ENCODE measurements at regions not wholly inside any gene's neighbourhood (a gene's known extent, or its start where the extent isn't known, plus 50 kb on each side); places are given as distances from the start of the nearest gene placed in this dataset.

- TF ChIP-seq, protein P1, sequence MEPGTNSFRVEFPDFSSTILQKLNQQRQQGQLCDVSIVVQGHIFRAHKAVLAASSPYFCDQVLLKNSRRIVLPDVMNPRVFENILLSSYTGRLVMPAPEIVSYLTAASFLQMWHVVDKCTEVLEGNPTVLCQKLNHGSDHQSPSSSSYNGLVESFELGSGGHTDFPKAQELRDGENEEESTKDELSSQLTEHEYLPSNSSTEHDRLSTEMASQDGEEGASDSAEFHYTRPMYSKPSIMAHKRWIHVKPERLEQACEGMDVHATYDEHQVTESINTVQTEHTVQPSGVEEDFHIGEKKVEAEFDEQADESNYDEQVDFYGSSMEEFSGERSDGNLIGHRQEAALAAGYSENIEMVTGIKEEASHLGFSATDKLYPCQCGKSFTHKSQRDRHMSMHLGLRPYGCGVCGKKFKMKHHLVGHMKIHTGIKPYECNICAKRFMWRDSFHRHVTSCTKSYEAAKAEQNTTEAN (CRISPR knock-in tag; IDR thresholded peaks at IDR 0.05): no peak
- TF ChIP-seq ERG (CRISPR knock-in tag; IDR thresholded peaks at IDR 0.05) (no peak), ZNF263 (CRISPR knock-in tag; IDR thresholded peaks at IDR 0.05; ENCODE audit: low read depth) (no peak), NFE2L1 (CRISPR knock-in tag; IDR thresholded peaks at IDR 0.05) (no peak), FOXP1 (CRISPR knock-in tag; IDR thresholded peaks at IDR 0.05; ENCODE audit: borderline replicate concordance) (no peak), PRRX2 (CRISPR knock-in tag; IDR thresholded peaks at IDR 0.05) (no peak), RELA (CRISPR knock-in tag; IDR thresholded peaks at IDR 0.05; ENCODE audit: borderline replicate concordance) (no peak), ZNF232 (CRISPR knock-in tag; IDR thresholded peaks at IDR 0.05) (no peak), ATF6 (CRISPR knock-in tag; IDR thresholded peaks at IDR 0.05) (no peak)
- TF ChIP-seq, protein P2, sequence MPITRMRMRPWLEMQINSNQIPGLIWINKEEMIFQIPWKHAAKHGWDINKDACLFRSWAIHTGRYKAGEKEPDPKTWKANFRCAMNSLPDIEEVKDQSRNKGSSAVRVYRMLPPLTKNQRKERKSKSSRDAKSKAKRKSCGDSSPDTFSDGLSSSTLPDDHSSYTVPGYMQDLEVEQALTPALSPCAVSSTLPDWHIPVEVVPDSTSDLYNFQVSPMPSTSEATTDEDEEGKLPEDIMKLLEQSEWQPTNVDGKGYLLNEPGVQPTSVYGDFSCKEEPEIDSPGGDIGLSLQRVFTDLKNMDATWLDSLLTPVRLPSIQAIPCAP (CRISPR knock-in tag; IDR thresholded peaks at IDR 0.05): no peak
- TF ChIP-seq, protein P3, sequence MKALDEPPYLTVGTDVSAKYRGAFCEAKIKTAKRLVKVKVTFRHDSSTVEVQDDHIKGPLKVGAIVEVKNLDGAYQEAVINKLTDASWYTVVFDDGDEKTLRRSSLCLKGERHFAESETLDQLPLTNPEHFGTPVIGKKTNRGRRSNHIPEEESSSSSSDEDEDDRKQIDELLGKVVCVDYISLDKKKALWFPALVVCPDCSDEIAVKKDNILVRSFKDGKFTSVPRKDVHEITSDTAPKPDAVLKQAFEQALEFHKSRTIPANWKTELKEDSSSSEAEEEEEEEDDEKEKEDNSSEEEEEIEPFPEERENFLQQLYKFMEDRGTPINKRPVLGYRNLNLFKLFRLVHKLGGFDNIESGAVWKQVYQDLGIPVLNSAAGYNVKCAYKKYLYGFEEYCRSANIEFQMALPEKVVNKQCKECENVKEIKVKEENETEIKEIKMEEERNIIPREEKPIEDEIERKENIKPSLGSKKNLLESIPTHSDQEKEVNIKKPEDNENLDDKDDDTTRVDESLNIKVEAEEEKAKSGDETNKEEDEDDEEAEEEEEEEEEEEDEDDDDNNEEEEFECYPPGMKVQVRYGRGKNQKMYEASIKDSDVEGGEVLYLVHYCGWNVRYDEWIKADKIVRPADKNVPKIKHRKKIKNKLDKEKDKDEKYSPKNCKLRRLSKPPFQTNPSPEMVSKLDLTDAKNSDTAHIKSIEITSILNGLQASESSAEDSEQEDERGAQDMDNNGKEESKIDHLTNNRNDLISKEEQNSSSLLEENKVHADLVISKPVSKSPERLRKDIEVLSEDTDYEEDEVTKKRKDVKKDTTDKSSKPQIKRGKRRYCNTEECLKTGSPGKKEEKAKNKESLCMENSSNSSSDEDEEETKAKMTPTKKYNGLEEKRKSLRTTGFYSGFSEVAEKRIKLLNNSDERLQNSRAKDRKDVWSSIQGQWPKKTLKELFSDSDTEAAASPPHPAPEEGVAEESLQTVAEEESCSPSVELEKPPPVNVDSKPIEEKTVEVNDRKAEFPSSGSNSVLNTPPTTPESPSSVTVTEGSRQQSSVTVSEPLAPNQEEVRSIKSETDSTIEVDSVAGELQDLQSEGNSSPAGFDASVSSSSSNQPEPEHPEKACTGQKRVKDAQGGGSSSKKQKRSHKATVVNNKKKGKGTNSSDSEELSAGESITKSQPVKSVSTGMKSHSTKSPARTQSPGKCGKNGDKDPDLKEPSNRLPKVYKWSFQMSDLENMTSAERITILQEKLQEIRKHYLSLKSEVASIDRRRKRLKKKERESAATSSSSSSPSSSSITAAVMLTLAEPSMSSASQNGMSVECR (CRISPR knock-in tag; IDR thresholded peaks at IDR 0.05; ENCODE audit: borderline replicate concordance): no peak
These were observed 162.9 kb downstream of the COPRS start (continued) for GRCh38 chr17:31696184-31696602.

GRCh38 chr17:31695456-31696090, 163.5 kb downstream of the COPRS start:
- Mint-ChIP-seq H3K27ac (no peak overlapping the region), H3K36me3 (no peaks in the 10 kb centered on the region), H3K4me3 (no peak overlapping the region), H3K27me3 (ENCODE audit: low read depth) (no peaks in the 10 kb centered on the region), H3K9me3 (no peaks in the 10 kb centered on the region), H3K4me1 (peaks cover 4% of the 10 kb centered on the region; the same call in 1 of the 2 replicates)
- DNase-seq (ENCODE audit: low spot score) (no peak), ATAC-seq (no peak)
- no peak for TF ChIP-seq ZNF263 (CRISPR knock-in tag; IDR thresholded peaks at IDR 0.05; ENCODE audit: low read depth)
- TF ChIP-seq ZNF219 (CRISPR knock-in tag; IDR thresholded peaks at IDR 0.05; ENCODE audit: borderline replicate concordance): no peak
- no peak for TF ChIP-seq GABPB1 (CRISPR knock-in tag; IDR thresholded peaks at IDR 0.05)
- TF ChIP-seq, protein P4, sequence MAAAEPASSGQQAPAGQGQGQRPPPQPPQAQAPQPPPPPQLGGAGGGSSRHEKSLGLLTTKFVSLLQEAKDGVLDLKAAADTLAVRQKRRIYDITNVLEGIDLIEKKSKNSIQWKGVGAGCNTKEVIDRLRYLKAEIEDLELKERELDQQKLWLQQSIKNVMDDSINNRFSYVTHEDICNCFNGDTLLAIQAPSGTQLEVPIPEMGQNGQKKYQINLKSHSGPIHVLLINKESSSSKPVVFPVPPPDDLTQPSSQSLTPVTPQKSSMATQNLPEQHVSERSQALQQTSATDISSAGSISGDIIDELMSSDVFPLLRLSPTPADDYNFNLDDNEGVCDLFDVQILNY (CRISPR knock-in tag; IDR thresholded peaks at IDR 0.05): no peak
- TF ChIP-seq E2F4 (CRISPR knock-in tag; IDR thresholded peaks at IDR 0.05; ENCODE audit: borderline replicate concordance, low read depth): no peak
- TF ChIP-seq, protein P5, sequence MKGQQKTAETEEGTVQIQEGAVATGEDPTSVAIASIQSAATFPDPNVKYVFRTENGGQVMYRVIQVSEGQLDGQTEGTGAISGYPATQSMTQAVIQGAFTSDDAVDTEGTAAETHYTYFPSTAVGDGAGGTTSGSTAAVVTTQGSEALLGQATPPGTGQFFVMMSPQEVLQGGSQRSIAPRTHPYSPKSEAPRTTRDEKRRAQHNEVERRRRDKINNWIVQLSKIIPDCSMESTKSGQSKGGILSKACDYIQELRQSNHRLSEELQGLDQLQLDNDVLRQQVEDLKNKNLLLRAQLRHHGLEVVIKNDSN (CRISPR knock-in tag; IDR thresholded peaks at IDR 0.05): no peak
- TF ChIP-seq, protein P6, sequence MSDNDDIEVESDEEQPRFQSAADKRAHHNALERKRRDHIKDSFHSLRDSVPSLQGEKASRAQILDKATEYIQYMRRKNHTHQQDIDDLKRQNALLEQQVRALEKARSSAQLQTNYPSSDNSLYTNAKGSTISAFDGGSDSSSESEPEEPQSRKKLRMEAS (CRISPR knock-in tag; IDR thresholded peaks at IDR 0.05): no peak
- no peak for TF ChIP-seq NR2C2 (CRISPR knock-in tag; IDR thresholded peaks at IDR 0.05)
- no peak for TF ChIP-seq NFYB (CRISPR knock-in tag; conservative IDR thresholded peaks at IDR 0.05; ENCODE audit: low read depth)
- TF ChIP-seq FOXJ3 (CRISPR knock-in tag; IDR thresholded peaks at IDR 0.05; ENCODE audit: borderline replicate concordance): no peak
- no peak for TF ChIP-seq NR3C1 (CRISPR knock-in tag; conservative IDR thresholded peaks at IDR 0.05; ENCODE audit: low read depth)
- ChIA-PET CTCF (interaction anchor here (1.2 to 2.2 kb wide), 5 partner anchors 45 to 147 kb away, joined by 3 to 5 read pairs (median 3); no protein-coding TSS in a partner anchor), POLR2A (interaction anchor here (0.6 kb wide), 1 partner anchor 12 kb away, joined by 7 read pairs; no protein-coding TSS in a partner anchor)

All from WTC11 (cell line).